HG02678 (cell line): ENCODE measurements at regions not wholly inside any gene's neighbourhood (a gene's known extent, or its start where the extent isn't known, plus 50 kb on each side); places are given as distances from the start of the nearest gene placed in this dataset.

Experiments
- ATAC-seq: cut with Tn5 transposase; IDR thresholded peaks from one replicate; pipeline ENCODE4 v1.9.1; 2021; ENCODE audit warnings: mild to moderate bottlenecking, moderate library complexity; ENCODE audit not compliant: unreplicated experiment

GRCh38 chr9:107630156-107630555 lies 140.6 kb upstream of the KLF4 start:
- ATAC-seq = no peak

DNA sequence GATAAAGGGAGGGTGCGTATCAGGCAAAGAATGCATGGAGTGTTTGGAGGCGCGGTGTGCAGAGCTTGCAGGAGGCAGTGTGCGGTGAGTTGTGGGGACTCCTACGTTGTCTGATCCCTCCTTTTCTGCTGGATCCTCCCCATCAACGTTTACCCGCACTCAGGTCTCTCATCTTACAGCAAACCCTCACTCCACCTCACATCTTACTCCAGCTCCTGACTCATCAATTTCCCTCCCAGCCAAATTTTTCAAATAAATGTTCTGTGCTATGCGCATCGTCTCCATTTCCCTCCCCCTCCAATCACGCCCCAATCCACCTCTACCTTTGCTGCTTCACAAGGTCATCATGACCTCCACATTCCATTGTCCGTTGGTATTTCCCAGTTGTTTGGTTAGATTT lies 138.9 kb upstream of the KLF4 start:
- ATAC-seq = no peak

- ATAC-seq = no peak
Measured at GRCh38 chr9:107627781-107628180, 138.2 kb upstream of the KLF4 start.

GRCh38 chr9:107626118-107626517 lies 136.5 kb upstream of the KLF4 start:
- ATAC-seq = no peak

GRCh38 chr9:107625383-107625984 lies 135.9 kb upstream of the KLF4 start:
- ATAC-seq = no peak

- no peak for ATAC-seq
Measured at GRCh38 chr9:107624234-107624948, 134.8 kb upstream of the KLF4 start.

GRCh38 chr9:107621436-107621835 lies 131.9 kb upstream of the KLF4 start:
- no peak for ATAC-seq

DNA sequence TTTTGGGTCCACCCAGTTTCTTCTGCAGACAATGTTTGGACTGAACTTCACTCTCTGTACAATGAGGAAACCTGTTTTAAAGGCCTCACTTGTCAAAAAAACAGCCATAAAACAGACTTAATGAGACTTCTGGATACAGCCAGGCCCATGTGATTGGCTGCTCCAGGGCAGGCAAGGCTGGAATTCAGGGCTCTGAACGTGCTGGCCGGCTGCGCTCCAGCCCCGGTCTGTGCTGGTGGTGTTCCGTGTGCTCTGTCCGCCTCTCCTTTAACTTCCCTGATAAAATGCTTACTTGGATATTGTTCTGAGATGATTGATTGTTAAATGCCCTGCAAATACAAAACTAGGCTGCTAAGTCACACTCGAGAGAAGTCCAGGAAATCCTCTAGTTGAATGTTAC lies 131.2 kb upstream of the KLF4 start:
- ATAC-seq = no peak

DNA sequence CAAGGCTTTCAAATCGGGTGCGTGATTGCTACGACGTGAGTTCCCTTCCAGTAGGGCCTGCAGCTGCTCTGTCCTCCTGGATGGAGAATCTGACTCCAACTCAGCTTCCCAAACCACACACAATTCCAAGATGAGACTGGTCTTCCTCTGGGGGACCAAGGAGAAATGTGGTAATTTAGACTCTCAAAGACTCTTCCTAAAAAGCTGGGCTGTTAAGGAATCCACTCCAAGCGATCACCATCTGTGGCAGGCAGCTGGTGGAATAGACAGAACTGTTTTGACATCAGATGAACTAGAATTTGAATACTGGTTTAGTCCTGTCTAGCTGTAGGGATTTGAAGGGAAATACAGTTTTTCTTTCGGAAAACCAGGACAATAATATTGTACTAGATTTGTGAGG lies 130.7 kb upstream of the KLF4 start:
- ATAC-seq = no peak

- no peak for ATAC-seq
Measured at GRCh38 chr9:107615321-107615720, 125.8 kb upstream of the KLF4 start.

GRCh38 chr9:107614765-107615164 lies 125.2 kb upstream of the KLF4 start:
- ATAC-seq = no peak

GRCh38 chr9:107613321-107613720 lies 123.8 kb upstream of the KLF4 start:
- no peak for ATAC-seq

GRCh38 chr9:107612136-107612535 lies 122.6 kb upstream of the KLF4 start:
- no peak for ATAC-seq

DNA sequence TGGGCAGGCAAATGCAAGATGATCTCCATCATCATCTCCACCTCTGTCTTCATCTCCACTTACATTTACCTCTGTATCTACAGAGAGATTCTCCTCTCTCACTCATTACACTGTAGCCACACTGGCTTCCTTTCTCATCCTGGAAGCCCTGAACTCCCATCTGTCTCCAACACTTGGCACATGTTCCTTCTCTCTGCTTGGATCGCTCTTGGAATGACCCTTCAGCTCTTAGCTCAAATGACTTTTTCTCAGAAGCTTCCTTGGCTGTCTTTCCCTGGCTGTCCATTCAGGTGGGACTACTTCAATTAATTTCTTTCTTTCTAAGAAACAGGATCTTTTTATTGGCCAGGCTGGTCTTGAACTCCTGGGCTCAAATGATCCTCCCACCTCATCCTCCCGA lies 120.0 kb upstream of the KLF4 start:
- no peak for ATAC-seq

DNA sequence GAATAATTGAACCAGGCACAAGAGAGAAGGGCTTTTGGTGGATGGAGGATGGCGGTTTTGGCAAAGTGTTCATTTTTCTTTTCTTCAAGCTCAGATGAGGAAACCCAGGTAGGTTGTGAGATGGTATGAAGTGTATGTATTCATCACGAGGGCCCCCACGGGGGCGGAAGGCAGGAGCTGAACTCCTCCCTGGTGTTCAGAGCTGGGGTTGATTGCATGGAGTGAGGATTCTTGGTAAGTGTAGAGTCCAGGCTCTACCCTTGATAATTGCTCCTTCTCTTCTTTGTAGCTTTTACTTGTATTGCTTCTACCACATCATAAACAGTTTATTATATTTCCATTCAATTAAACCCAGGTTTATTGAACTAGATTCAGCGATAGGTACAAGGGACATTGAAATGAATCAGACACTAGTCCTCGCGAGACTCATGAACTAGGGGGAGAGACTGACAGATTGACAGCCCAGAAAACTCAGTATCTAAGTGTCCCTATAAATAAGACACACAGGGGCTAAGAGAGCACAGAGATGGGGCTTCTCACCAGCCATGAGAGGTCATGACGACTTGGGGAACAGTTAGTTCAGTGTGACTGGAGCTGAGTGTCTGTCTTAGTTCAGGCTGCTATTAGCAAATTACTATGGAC lies 116.7 kb upstream of the KLF4 start:
- ATAC-seq = no peak

DNA sequence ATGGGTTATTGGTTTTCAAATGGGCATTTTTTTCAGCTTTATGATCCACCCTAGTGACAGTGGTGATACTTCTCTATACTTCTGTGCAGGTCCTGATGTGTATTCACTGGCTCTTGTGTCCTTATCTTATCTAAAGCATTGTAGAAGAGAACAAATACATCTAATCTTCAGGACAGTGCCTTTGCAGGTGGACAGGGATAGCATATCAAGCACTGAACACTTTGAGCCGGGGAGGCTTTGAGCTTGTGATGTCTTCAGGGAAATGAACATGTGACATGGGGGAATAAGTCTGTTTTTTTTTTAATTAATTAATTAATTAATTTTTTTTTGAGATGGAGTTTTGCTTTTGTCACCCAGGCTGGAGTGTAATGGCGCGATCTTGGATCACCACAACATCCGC lies 115.5 kb upstream of the KLF4 start:
- no peak for ATAC-seq

DNA sequence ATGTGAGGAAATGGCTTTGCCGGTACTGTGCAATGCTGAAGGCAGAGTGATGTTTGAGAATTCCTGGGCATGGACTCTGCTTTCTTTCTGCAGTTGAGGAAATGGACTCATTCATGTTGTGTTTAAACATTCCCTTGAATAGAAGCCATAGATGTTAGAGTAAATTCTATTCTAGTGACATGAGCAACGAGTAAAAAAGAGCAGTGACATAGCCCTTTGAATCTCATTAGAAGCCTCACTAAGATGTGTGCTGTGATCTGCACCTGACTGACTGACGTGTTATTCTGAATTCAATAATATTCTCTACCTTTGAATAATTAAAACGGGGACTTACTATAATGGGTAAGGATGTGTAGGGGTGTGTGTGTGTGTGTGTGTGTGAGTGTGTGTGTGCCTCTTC lies 113.7 kb upstream of the KLF4 start:
- no peak for ATAC-seq

DNA sequence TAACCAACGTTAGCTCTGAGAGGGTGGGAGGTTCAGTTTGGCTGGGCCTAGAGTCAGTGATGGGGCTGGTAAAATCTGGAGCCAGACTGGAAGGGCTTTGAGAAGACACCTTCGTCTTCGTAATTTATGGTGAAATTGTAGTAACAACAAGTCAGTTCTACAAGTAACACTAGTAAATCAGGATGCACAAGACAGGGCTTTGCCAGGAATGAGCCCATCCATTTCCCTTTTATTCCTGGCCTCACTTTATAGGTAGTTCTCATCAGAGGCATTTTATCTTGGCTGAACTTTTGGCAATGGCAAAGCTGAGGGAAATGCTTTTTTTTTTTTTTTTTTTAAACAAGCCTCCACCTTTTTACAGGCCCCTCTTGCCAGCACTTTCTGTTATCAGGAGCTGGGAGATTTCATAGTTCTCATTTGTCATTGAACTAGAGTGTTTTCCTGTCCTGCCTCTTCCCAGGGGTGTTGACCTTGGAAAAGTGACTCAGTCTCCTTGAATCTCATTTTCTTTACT lies 110.5 kb upstream of the KLF4 start:
- ATAC-seq = no peak

GRCh38 chr9:107597743-107598217 lies 108.2 kb upstream of the KLF4 start:
- no peak for ATAC-seq

GRCh38 chr9:107594908-107595530 lies 105.5 kb upstream of the KLF4 start:
- ATAC-seq = no peak

DNA sequence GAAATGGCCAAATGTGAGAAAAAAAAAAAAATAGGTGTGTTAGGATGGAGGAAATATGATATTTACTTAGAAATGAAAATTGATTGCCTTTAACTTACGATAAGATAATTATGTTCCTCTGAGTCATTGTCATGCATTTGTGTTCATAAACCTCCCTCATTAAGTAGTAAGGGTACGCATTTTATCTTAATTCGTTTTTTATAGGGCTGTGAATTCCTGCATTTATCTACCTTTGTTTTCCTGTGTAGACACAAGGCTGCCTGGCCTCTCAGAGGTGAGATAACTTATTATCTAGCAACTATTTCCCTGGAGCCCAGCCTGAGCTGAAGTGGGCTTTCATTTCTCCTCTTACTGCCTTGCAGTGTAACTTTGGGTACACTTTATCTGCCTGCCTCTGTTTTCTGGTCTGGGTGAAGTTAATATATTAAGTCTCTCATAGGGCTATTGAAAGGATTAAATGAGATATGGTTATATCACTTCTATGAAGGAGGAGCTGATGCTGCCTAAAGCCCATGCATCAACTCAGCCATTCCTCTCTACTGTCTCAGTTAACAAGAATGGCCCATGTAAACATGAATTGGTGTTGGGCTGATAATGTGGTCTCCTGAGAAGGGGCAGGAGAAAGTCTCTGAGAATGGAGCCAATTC lies 103.8 kb upstream of the KLF4 start:
- ATAC-seq = no peak
